HEK293T (cell line): ENCODE measurements at regions not wholly inside any gene's neighbourhood (a gene's known extent, or its start where the extent isn't known, plus 50 kb on each side); places are given as distances from the start of the nearest gene placed in this dataset.

Experiments
- ARNT ChIP-seq: fragments of 450-650 bp; IDR thresholded peaks from 2 replicates; pipeline ENCODE4 v1.6.1; 2017; ENCODE audit warnings: mild to moderate bottlenecking
- CTBP1 ChIP-seq: fragments of 450-650 bp; IDR thresholded peaks from 2 replicates; pipeline ENCODE4 v1.6.1; 2016; ENCODE audit warnings: borderline replicate concordance
- FOXK2 ChIP-seq: fragments of 450-650 bp; IDR thresholded peaks from 2 replicates; pipeline ENCODE4 v1.6.1; 2016; ENCODE audit warnings: mild to moderate bottlenecking
- FOXM1 ChIP-seq: fragments of 450-650 bp; IDR thresholded peaks from 2 replicates; pipeline ENCODE4 v1.6.1; 2017; ENCODE audit warnings: mild to moderate bottlenecking, borderline replicate concordance
- HDGF ChIP-seq: fragments of 450-650 bp; IDR thresholded peaks from 2 replicates; pipeline ENCODE4 v1.6.1; 2017; ENCODE audit warnings: antibody characterized with exemption, borderline replicate concordance
- LEF1 ChIP-seq: fragments of 450-650 bp; IDR thresholded peaks from 2 replicates; pipeline ENCODE4 v1.6.1; 2017; ENCODE audit warnings: mild to moderate bottlenecking, borderline replicate concordance
- SP1 ChIP-seq: fragments of 450-650 bp; IDR thresholded peaks from 2 replicates; pipeline ENCODE4 v1.6.1; 2017
- SUZ12 ChIP-seq: fragments of 450-650 bp; IDR thresholded peaks from 2 replicates; pipeline ENCODE4 v1.6.1; 2016; ENCODE audit warnings: mild to moderate bottlenecking

DNA sequence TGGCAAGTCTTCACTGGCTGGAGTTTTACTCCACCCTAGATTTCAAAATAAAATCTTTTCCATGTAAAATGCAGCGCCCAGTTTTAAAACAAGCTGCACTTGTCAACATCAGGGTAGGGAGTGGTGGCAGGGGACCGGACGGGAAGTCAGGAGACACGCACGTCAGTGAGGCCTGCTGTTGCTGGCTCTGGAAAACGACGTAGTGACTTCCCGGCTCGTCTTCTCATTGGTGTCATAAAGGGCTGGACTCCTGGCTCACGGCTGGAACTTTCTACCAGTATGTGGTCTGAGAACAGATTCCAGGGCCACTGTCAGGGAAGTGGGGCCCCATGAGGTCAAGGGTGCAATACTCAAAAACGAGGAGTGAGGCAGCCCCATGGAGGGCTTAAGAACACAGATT is 64.2 kb upstream of the FOXN3 start:
- TF ChIP-seq SP1, result no peak
- TF ChIP-seq FOXM1, result no peak
- TF ChIP-seq HDGF, result no peak
- TF ChIP-seq LEF1, result no peak
- no peak for TF ChIP-seq SUZ12
- TF ChIP-seq CTBP1, result no peak
- TF ChIP-seq ARNT, result no peak
- no peak for TF ChIP-seq FOXK2
